GM12872 (cell line): ENCODE measurements at regions not wholly inside any gene's neighbourhood (a gene's known extent, or its start where the extent isn't known, plus 50 kb on each side); places are given as distances from the start of the nearest gene placed in this dataset.

Source experiments
- CTCF ChIP-seq: IDR thresholded peaks from 3 replicates; pipeline ENCODE4 v1.5.1; 2011; ENCODE audit warnings: low read depth, mild to moderate bottlenecking, low read length, moderate library complexity; ENCODE audit not compliant: insufficient read depth

- TF ChIP-seq CTCF, result no peak
Observed at GRCh38 chr21:16777041-16777720, 735.7 kb upstream of the CXADR start.

- no peak for TF ChIP-seq CTCF
Observed at GRCh38 chr21:16788584-16788983, 724.3 kb upstream of the CXADR start.

- TF ChIP-seq CTCF, result no peak
Observed at GRCh38 chr21:16789636-16790035, 723.2 kb upstream of the CXADR start.

- TF ChIP-seq CTCF, result no peak
Observed at GRCh38 chr21:16792101-16792500, 720.7 kb upstream of the CXADR start.

- TF ChIP-seq CTCF, result no peak
Observed at GRCh38 chr21:16794950-16795349, 717.9 kb upstream of the CXADR start.

GRCh38 chr21:16796776-16797175 is 716.1 kb upstream of the CXADR start:
- no peak for TF ChIP-seq CTCF

GRCh38 chr21:16797540-16797939 is 715.3 kb upstream of the CXADR start:
- TF ChIP-seq CTCF, result no peak

GRCh38 chr21:16797966-16798365 is 714.9 kb upstream of the CXADR start:
- TF ChIP-seq CTCF, result no peak
